ENCODE measurements at regions not wholly inside any gene's neighbourhood (a gene's known extent, or its start where the extent isn't known, plus 50 kb on each side); places are given as distances from the start of the nearest gene placed in this dataset.

DNA sequence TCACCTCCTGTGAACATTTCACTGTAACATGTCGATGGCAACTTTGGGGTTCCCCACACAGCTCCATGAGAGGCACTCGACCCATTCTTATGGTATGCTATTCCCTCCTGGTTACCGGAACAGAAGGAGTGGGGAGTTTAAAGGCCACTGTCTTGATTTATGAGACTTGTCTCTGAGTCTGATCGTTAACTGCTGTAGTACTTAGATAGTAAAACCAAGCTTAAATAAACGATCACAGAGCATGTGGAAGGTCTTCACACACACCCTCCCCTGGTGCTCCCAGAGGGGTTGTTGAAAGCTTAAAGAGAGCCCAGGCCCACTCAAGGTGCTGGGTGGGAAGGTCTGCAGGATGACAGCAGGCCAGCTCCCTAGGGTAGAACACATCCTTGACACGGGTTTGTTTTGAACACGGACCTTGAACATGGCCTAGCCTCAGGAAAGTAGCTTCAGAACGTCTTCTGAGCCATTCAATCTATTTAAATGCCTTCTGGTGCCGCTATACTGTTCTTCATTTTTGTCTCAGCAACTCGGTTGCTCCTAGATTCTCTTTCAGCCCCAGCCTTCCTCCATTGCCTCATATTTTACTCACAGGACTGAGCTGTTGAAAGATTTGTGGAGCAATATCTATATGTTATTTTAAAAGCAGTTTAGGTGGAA is 335.3 kb downstream of the FGFR2 start:
- TF ChIP-seq, protein P1, sequence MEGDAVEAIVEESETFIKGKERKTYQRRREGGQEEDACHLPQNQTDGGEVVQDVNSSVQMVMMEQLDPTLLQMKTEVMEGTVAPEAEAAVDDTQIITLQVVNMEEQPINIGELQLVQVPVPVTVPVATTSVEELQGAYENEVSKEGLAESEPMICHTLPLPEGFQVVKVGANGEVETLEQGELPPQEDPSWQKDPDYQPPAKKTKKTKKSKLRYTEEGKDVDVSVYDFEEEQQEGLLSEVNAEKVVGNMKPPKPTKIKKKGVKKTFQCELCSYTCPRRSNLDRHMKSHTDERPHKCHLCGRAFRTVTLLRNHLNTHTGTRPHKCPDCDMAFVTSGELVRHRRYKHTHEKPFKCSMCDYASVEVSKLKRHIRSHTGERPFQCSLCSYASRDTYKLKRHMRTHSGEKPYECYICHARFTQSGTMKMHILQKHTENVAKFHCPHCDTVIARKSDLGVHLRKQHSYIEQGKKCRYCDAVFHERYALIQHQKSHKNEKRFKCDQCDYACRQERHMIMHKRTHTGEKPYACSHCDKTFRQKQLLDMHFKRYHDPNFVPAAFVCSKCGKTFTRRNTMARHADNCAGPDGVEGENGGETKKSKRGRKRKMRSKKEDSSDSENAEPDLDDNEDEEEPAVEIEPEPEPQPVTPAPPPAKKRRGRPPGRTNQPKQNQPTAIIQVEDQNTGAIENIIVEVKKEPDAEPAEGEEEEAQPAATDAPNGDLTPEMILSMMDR (IDR thresholded peaks at IDR 0.05), result no peak
- H3K4me3 ChIP-seq, result no peak overlapping the region
- H3K27ac ChIP-seq, result no peak overlapping the region
- DNase-seq (ENCODE audit: low spot score), result no peak

DNA sequence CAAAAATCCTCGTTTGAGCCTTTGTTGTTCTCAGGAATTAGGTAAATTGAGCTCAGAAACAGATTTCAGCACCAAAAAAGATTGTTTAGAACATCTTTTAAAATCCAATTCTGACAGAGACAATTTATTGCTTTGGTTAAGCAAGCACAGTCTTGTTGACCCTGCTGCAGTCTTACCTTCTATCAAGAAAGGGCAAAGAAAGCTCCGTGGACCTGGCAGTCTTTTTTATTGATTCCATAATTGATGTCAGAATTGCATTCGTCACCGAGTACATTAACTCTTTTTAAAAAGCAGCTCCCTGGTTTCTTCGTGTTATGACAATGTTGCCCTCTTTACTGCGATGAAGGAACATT is 334.8 kb downstream of the FGFR2 start:
- Histone ChIP-seq H3K27ac (no peak overlapping the region), H3K4me3 (no peak overlapping the region)
- TF ChIP-seq, protein P1 (IDR thresholded peaks at IDR 0.05), result no peak
- DNase-seq (ENCODE audit: low spot score), result no peak

DNA sequence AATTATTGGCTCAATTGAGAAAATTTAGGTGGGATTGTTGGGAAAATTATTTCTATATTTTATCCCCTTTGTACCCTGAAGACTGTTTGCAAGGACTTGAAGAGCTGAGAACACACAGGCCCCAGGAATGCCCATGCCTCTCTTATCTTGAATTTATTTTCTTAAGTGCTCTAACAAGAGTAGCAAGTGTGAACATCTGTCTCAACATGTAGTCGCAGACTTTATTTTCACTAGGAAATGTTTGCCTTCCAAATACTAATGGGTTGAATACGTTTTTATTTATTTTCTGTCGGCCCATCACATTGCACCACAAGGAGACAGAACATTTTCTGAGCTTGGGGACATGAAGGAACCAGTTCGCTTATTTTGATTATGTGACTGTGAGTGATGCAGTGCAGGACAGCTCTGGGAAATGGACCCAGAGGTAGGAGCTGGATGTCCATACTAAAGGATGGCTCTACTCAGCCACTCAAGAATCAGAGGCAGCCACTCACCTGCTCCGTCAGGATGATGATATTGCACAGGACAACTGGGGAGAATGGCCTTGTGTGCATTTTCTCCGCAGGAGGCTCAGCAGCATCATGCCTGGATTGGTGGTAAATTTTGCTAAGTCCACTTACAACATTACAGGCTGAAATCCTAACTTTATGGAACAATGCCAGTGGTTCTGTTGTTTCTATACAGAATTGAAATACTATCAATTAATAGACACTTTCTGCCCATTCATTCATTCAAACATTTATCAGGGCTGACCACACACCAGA is 332.7 kb downstream of the FGFR2 start:
- Histone ChIP-seq H3K4me3 (no peak overlapping the region), H3K27ac (no peak overlapping the region)
- no peak for DNase-seq (ENCODE audit: low spot score)
- TF ChIP-seq, protein P1 (IDR thresholded peaks at IDR 0.05), result no peak

DNA sequence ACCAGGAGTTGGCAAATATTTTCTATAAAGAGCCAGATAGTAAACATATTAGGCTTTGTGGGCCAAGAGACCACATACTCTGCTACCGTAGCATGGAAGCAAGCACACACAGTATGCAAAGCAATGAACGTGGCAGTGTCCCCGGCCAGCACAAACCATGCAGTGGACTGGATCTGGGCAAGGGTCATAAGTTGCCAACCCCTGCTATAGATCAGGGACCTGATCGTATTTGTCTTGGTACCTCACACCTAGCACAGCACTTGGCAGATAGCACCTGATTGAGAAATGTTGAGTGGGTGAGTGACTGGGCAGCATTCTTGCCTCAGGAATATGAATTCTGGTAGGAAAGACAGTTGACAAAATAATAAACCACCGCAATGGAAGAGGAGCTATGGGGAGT is 331.9 kb downstream of the FGFR2 start:
- no peak overlapping the region for H3K4me3 ChIP-seq
- no peak for DNase-seq (ENCODE audit: low spot score)
- TF ChIP-seq, protein P1 (IDR thresholded peaks at IDR 0.05), result no peak
- no peak overlapping the region for H3K27ac ChIP-seq

DNA sequence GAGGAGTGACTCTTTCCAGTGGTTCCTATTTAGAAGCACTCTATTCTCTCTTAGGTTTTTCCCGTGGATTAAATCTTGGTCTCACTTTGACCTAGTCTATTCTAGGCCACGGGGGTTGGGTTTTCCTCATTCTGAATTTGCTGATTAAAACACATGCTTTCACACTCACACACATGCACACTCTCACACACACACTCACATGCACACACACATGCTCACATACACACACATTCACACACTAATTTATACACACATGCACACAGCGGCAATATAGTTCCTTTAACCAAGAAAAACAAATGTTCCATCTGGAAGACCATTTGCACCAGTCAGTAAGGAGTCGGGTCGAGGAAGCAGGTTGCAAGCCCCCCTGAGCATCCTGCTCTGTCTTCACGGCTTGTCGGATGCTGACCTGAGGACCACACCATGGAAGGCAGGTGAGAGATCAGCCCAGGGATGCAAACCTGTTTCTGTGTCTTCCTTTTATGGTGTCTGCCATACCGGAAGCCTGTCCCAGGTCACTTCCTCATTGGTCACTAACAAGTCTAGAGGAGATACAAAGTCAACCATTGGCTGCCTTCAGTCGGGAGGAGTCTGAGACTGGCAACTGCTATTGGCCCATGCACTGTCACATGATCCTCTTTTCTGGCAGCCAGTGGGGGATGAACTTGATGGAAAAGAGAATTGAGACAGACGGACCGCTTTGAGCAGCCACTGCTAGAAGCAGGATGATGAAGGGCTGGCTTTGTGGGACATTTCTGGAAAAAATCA is 330.8 kb downstream of the FGFR2 start:
- DNase-seq (ENCODE audit: low spot score), result no peak
- TF ChIP-seq, protein P1 (IDR thresholded peaks at IDR 0.05), result no peak
- no peak overlapping the region for H3K4me3 ChIP-seq
- H3K27ac ChIP-seq, result no peak overlapping the region

DNA sequence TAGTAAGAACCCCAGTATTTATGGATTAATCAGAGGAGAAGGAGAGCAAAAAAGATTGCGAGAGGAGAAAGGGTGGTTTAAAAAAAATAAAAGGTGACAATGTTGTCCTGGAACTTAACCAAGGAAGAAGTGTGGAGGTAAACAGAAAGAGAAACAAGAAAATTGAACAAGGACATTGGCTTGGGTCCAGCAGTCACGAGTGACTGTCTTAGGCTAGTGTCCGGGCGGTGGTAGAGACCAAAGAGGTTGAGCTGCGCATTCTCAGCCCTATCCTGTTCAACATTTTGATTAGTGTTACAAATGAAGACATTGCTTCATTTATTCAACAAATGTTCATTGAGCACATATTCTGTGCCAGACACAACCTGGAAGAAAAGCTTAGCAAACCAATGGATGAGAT is 329.9 kb downstream of the FGFR2 start:
- DNase-seq (ENCODE audit: low spot score), result no peak
- TF ChIP-seq, protein P1 (IDR thresholded peaks at IDR 0.05), result no peak
- no peak overlapping the region for H3K4me3 ChIP-seq
- no peak overlapping the region for H3K27ac ChIP-seq
